ENCODE measurements at regions not wholly inside any gene's neighbourhood (a gene's known extent, or its start where the extent isn't known, plus 50 kb on each side); places are given as distances from the start of the nearest gene placed in this dataset.
A peak's percentile ranks its signal among the peaks of the same experiment; 100 is the strongest.

DNA sequence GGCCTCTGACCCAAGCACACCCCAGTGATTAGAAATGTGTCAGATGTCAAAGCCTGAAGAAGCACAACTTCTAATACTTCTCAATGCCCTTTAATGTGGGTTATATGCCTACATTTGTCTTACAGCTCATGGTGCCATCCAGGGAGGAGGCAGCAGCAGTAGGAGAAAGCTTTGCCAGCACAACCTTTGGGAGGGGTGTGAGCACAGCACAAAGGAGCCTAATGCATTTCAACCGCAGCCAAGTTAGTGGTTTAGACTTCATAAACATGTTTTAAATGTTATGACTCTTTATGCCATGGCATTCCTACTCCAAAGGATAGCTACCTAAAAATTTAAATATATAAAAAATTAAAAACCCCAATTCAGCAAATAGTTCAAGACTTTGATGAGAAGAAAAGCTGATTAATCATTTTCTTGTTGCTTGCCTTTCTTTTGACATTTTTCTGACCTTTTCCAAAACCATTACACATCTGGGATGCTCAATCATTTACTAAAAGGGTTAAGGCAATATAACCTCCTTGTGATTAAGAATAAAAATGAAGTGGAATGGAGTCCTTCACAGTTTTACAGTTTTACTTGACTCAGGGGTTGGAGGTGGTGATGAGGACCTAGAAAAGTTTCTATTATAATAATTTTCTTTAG lies 142.7 kb downstream of the DLEU7 start:
- peaks cover 0 to 1% (median 0%) of the 10 kb centered on the region in 3 donors for H3K4me1 Mint-ChIP-seq
- no peaks in the 10 kb centered on the region for H3K27me3 Mint-ChIP-seq
- peaks cover 0 to 4% (median 3%) of the 10 kb centered on the region in 3 donors for H3K9me3 Mint-ChIP-seq
- H3K27ac Mint-ChIP-seq, result no peak overlapping the region
- H3K4me3 Mint-ChIP-seq, result no peak overlapping the region
- no peaks in the 10 kb centered on the region for H3K36me3 Mint-ChIP-seq

DNA sequence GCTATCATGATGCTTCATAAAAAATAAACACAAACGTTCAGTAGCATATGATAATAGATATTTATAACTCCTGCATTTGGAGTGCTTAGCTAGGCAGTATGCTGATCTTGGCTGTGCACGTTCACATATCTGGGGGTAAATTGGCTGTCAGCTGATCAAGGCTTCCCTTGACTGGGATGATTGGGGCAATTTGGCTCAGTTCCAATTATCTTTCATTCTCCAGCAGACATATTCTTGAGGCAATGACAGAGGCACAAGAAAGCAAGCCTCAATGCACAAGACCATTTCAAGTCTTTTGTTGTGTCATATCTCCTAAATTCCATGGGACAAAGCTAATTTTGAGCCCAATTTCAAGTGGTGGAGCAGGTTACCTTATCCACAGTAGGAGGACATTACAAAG lies 142.0 kb downstream of the DLEU7 start:
- Mint-ChIP-seq H3K4me1 (peaks cover 0 to 3% (median 0%) of the 10 kb centered on the region in 3 donors), H3K4me3 (no peak overlapping the region), H3K27ac (no peak overlapping the region), H3K27me3 (no peaks in the 10 kb centered on the region), H3K9me3 (peaks cover 0 to 4% (median 3%) of the 10 kb centered on the region in 3 donors), H3K36me3 (no peaks in the 10 kb centered on the region)

DNA sequence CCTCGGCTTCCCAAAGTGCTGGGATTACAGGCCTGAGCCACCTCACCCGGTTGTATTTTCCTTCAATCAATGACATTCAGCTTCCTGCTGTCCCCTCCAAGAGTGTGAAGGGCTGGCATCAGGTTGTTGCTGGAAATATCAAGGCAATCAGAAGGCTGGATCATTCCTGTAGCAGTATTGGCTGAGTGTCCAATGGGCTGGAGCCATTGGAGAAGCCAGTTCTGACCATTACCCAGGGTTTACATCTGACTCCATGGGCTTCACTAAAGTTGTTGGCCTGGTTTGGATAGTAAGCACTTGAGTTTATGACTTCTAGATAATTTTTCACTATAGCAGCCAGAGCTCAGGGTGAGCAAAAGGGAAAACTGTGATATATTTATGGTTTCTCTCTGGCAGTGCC lies 137.0 kb downstream of the DLEU7 start:
- H3K4me3 Mint-ChIP-seq, result no peak overlapping the region
- no peaks in the 10 kb centered on the region for H3K9me3 Mint-ChIP-seq
- H3K4me1 Mint-ChIP-seq, result peaks cover 3 to 14% (median 6%) of the 10 kb centered on the region in 3 donors
- peak overlapping the region in 1 of 3 donors; percentile 43 for H3K27ac Mint-ChIP-seq
- H3K27me3 Mint-ChIP-seq, result no peaks in the 10 kb centered on the region
- no peaks in the 10 kb centered on the region for H3K36me3 Mint-ChIP-seq

DNA sequence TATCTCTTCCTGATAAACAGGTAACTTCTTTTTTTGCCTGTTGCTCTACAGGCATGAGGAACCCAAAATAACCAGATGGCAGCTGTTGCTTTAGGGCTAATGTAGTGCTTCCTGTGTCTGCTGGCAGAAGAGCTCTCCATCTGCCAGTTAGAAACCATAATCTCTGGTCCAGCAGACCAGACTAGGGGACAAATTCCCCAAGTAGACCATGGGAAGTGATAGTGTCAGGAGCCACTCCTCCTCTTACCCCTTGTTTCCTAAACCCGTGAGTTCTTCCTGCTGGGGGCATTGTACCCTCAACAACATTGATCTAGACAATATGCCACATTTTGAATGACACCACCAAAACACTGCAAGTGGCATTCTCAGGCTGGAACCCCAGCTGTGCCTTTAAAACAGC lies 135.9 kb downstream of the DLEU7 start:
- Mint-ChIP-seq H3K36me3 (no peaks in the 10 kb centered on the region), H3K4me3 (peak overlapping the region in 1 of 4 donors; percentile 18), H3K4me1 (peaks cover 3 to 14% (median 6%) of the 10 kb centered on the region in 3 donors)

DNA sequence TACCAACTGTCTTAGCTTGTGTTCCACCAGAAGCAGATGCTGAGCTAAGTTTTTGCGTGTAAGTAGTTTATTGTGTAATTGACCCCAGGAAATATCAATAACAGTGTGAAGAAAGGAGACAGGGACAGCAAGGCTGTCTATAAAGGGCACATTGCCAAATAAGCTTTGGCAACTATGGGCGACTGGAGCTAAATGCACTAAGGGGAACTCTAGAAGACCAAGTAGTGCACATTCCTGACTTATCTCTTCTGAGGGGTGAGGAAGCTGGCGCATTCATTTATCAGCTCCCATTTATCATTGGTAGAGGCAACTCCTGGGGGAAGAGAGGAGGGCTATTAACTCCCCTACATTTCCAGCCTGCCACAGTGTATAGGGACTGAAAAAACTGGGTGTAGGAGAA lies 135.0 kb downstream of the DLEU7 start:
- H3K4me3 Mint-ChIP-seq, result no peak overlapping the region
- H3K4me1 Mint-ChIP-seq, result peaks cover 3 to 15% (median 6%) of the 10 kb centered on the region in 3 donors
- no peak overlapping the region for H3K27ac Mint-ChIP-seq
- no peaks in the 10 kb centered on the region for H3K9me3 Mint-ChIP-seq
- no peaks in the 10 kb centered on the region for H3K27me3 Mint-ChIP-seq
- H3K36me3 Mint-ChIP-seq, result no peaks in the 10 kb centered on the region

More for the DNA sequence above, 135.9 kb downstream of the DLEU7 start:
- Mint-ChIP-seq H3K27me3 (no peaks in the 10 kb centered on the region), H3K9me3 (no peaks in the 10 kb centered on the region), H3K27ac (no peak overlapping the region)

DNA sequence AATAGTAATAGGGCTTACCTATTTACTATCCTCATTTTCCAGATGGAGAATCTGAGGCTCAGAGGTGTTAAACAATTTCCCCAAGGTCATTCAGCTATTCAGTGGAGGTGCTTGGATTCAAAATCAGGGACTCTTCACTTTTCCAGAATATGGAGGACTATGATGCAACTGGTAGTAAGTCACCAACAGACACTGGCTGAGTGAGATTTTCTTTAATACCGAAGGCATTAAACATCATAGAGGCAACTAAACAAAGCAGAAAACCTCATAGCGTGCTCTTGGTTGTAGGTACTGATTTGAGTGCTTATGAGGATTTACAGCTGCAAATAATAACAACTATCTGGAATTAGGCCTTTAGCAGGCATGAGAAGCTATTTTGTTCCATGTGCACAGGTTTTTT lies 134.4 kb downstream of the DLEU7 start:
- H3K9me3 Mint-ChIP-seq, result no peaks in the 10 kb centered on the region
- no peak overlapping the region for H3K4me3 Mint-ChIP-seq
- no peaks in the 10 kb centered on the region for H3K36me3 Mint-ChIP-seq
- peaks cover 9 to 21% (median 11%) of the 10 kb centered on the region in 3 donors for H3K4me1 Mint-ChIP-seq
- H3K27ac Mint-ChIP-seq, result no peak overlapping the region
- H3K27me3 Mint-ChIP-seq, result peaks cover under 1% of the 10 kb centered on the region

DNA sequence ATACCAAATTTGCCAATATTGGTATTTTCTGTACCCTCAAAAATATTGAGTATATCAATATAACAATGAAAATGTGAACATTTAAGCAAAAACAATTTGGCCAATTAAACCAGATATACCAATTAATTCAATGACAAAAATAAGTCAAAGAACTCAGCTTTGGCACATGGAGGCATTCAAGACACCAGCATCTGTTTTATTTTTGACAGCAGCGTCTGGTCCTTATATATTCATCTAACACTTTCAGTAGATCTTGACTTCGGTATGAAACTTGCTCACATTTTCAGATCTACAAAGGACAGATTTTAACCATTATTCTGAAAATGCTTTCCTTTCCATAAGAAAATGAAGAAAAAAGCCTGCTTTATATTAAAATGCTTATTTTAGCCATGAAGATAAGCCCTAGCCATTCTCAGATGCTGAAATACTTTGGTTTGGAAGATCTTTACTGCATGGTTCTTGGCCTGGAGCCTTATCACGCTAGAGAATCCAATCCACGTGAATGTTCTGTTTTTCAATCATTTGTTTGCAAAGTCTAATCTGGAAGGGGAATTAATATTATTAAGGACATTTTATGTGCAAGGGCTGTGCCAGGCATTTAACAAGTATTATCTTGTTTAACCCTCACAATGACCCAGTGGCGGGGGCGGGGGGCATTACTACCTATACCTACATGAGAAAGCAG lies 132.2 kb downstream of the DLEU7 start:
- Mint-ChIP-seq H3K36me3 (peaks cover 5% of the 10 kb centered on the region), H3K27me3 (peaks cover 4% of the 10 kb centered on the region), H3K27ac (no peak overlapping the region), H3K9me3 (no peaks in the 10 kb centered on the region), H3K4me3 (no peak overlapping the region), H3K4me1 (peaks cover 14 to 23% (median 22%) of the 10 kb centered on the region in 3 donors)

DNA sequence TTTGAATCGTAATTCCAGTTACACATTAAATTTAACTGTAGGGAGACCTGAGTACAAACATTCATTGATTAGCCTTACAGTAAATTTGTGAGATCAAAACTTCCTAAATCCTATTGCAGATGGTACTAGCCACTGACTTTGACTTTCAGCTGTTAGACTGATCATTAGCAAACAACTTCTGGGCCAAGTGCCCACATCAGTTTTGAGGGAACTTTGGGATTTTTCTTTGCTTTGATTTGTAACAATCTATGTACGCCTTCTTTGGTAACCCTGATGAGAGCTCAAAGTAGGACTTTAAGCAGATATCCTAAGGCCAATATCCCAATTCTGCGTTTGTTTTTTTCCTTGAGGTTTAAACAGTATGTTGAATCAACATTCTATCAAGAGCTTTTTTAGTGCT lies 131.5 kb downstream of the DLEU7 start:
- H3K4me3 Mint-ChIP-seq, result no peak overlapping the region
- H3K9me3 Mint-ChIP-seq, result no peaks in the 10 kb centered on the region
- H3K36me3 Mint-ChIP-seq, result peaks cover 5% of the 10 kb centered on the region
- no peak overlapping the region for H3K27ac Mint-ChIP-seq
- peaks cover 15 to 25% (median 22%) of the 10 kb centered on the region in 3 donors for H3K4me1 Mint-ChIP-seq
- peaks cover 4% of the 10 kb centered on the region for H3K27me3 Mint-ChIP-seq

DNA sequence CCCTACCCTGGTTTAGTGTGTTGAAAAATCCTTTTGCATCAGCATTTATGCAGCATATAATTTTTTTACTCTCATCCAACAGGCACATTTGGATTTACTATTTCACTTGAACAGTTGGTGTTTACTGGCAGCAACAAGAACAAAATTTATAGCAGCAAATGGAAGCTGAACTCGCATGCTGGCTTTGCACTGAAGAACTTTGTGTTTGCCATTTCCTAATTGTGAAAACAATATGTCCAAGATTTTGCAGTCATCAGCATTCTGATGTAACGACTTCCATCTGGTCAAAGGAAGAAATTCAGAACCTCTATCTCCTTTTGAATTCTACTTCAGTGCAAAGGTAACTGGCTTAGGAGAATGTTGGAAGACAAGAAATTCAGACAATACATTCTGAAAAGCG lies 131.0 kb downstream of the DLEU7 start:
- Mint-ChIP-seq H3K27ac (no peak overlapping the region), H3K4me1 (peaks cover 15 to 23% (median 20%) of the 10 kb centered on the region in 3 donors), H3K9me3 (no peaks in the 10 kb centered on the region), H3K36me3 (peaks cover 5% of the 10 kb centered on the region), H3K27me3 (peaks cover 4% of the 10 kb centered on the region), H3K4me3 (no peak overlapping the region)

DNA sequence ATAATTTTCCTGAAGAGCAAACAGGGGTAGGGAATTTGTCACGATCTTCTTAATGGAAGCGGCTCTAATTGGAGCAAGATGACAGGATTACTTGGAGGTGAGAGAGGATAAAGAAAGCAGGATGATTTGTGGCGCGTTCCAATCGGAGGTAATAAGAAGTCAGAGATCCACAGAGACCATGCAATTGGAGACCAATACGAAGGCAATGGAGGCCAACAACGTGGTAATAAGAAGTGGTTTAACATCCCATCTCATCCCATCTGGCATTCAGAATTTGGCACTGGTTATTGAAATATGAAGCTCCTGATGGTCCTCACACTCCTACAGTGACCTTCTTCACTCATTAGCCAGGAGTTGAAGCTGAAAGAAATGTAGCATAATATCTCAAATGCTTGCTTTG lies 130.6 kb downstream of the DLEU7 start:
- no peak overlapping the region for H3K27ac Mint-ChIP-seq

DNA sequence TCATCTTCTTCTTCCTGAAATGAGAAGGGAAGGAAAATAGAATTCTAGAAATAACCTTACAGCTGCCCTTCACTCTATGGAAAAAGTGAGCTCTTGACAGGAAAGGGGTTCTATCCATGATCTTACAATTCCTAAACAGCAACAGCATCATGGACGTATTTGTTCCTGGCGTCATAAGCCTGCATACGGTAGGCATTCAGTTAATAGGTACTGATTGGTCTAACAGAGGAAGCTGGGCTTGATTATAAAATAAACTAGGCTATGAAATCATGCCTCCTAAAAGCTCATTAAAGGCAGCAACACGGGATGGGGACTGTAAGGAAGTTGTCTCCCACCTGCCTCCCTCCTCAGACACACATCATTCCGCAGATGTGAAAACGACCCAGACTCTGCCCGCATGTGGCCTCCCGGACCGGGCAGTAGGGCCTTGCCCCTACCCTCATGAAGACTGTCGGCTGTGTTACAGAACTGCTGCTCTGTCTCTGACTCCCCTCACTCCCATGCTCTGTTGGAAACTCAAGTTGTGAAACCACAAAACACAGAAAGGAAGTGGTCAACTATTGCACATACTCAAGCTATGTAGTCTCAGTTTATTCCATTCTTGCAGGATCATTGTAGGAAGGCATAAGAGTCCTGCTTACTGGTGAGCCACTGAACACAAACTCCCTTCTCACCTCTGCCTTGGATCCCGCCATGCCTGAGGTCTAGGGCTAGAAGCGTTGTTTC lies 129.8 kb downstream of the DLEU7 start:
- H3K27me3 Mint-ChIP-seq, result peaks cover 4% of the 10 kb centered on the region
- no peaks in the 10 kb centered on the region for H3K9me3 Mint-ChIP-seq
- peaks cover 12 to 16% (median 14%) of the 10 kb centered on the region in 3 donors for H3K4me1 Mint-ChIP-seq
- H3K4me3 Mint-ChIP-seq, result peak overlapping the region in 3 of 4 donors; percentile 51 to 83 (median 79)
- H3K36me3 Mint-ChIP-seq, result peaks cover 8% of the 10 kb centered on the region
- no peak overlapping the region for H3K27ac Mint-ChIP-seq

More for the DNA sequence above, 130.6 kb downstream of the DLEU7 start:
- Mint-ChIP-seq H3K36me3 (peaks cover 5% of the 10 kb centered on the region), H3K4me3 (no peak overlapping the region), H3K27me3 (peaks cover 4% of the 10 kb centered on the region), H3K4me1 (peaks cover 12 to 19% (median 16%) of the 10 kb centered on the region in 3 donors), H3K9me3 (no peaks in the 10 kb centered on the region)

DNA sequence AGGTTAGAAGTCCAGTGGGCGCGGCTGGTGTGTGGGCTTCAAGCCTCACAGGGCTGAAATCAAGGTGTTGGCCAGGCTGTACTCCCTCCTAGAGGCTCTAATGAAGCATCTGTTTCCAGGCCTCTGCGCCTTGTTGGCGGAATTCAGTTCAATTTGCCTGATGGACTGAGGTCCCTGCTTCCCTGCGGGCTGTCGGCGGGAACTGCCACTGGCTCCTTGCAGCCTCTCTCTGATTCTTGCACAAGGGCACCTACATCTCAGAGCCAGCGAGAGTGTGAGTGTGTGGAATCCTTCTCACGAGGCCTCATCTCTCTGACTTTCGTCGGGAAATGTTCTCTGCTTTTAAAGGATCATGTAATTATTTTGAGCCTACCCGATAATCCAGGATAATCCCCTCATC lies 128.6 kb downstream of the DLEU7 start:
- Mint-ChIP-seq H3K36me3 (peaks cover 8% of the 10 kb centered on the region), H3K4me3 (peak overlapping the region in 2 of 4 donors; percentile 23 to 33), H3K9me3 (no peaks in the 10 kb centered on the region), H3K27ac (no peak overlapping the region), H3K27me3 (peaks cover 4% of the 10 kb centered on the region), H3K4me1 (peaks cover 12 to 16% (median 14%) of the 10 kb centered on the region in 3 donors)

DNA sequence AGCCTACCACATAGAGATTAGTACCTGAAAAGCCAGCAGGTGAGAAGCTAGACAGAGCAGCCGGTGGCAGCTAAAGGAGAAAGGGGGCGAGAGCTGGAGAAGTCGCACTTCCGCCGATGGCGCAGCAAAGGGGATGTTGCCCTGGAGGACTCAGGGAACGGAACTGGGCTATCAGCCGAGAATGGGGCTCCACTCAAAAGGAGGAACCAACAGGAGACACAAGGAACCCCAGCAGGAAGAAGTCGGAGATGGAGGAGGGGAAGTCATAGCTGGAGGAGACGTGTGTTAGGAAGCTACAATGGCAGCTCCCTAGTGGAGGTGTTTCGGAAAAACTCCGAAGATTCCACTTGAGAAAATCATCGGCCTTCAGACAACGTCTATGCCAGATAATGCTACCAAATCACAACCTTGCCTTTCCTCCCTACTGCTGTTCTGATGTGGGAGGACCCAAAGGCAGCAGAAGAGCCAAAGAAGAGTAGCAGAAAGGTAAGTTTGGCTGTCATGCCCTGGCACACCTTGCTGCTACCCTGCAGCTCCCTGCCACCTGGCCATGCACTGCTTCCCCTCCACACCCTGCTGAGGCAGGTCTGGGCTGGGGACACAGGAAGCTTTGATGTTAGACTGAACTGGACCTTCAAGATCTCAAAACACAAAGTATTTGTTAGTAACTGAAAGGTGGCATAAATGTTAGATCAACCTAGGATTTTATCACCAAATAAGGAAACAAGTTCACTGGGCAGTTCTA lies 127.9 kb downstream of the DLEU7 start:
- H3K36me3 Mint-ChIP-seq, result peaks cover 8% of the 10 kb centered on the region
- H3K9me3 Mint-ChIP-seq, result no peaks in the 10 kb centered on the region
- no peak overlapping the region for H3K27ac Mint-ChIP-seq
- H3K27me3 Mint-ChIP-seq, result peaks cover 4% of the 10 kb centered on the region
- H3K4me3 Mint-ChIP-seq, result no peak overlapping the region
- H3K4me1 Mint-ChIP-seq, result peaks cover 12 to 16% (median 14%) of the 10 kb centered on the region in 3 donors

DNA sequence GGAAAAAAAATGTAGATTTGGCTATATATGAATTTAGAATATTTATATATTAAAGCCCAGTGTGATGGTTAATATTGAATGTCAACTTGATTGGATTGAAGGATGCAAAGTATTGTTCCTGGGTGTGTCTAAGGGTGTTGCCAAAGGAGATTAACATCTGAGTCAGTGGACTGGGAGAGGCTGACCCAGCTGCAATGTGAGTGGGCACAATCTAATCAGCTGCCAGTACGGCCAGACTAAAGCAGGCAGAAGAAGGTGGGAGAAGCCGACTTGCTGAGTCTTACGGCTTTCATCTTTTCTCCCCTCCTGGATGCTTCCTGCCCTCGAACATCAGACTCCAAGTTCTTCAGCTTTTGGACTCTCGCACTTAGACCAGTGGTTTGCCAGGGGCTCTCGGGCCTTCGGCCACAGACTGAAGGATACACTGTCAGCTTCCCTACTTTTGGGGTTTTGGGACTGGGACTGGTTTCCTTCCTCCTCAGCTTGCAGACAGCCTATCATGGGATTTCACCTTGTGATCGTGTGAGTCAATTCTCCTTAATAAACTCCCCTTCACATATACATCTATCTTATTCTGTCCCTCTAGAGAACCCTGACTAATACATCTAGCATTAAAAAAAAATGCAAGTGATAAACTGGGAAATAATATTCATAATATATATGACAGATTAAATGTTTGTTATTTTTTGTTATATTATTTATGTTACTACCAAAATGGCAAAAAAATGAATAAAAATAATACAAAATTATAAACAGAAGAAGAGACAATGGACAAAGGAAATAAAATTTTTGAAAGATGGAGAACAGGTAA lies 122.4 kb downstream of the DLEU7 start:
- Mint-ChIP-seq H3K4me3 (no peak overlapping the region), H3K36me3 (peaks cover 3% of the 10 kb centered on the region), H3K4me1 (peaks cover 5% of the 10 kb centered on the region in 3 donors), H3K9me3 (no peaks in the 10 kb centered on the region), H3K27ac (no peak overlapping the region), H3K27me3 (peaks cover under 1% of the 10 kb centered on the region)
